ENCODE measurements at regions not wholly inside any gene's neighbourhood (a gene's known extent, or its start where the extent isn't known, plus 50 kb on each side); places are given as distances from the start of the nearest gene placed in this dataset.

DNA sequence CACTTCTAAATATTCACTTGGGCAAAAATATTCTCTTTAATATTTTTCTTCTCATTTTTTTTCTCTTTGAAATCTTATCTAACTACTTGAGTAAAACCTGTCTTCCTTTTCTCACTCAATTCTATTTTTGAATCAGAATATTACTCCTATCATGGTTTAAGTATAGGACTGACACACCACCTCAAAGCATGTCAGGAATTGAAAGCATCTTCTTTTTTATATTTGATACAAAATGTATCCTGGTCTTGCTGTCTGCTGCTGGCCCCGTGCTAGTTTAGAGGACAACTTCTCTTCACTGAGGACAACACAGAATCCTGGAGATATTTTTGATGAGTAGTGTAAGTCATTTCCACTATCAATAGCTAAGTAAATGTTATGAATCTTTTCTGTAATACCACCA lies 383.6 kb downstream of the GADD45G start:
- DNase-seq, result no peak

- no peak for DNase-seq
Observed at GRCh38 chr9:89991204-89991790, 386.5 kb downstream of the GADD45G start.

- no peak for DNase-seq
Observed at GRCh38 chr9:89992326-89993198, 387.8 kb downstream of the GADD45G start.

DNA sequence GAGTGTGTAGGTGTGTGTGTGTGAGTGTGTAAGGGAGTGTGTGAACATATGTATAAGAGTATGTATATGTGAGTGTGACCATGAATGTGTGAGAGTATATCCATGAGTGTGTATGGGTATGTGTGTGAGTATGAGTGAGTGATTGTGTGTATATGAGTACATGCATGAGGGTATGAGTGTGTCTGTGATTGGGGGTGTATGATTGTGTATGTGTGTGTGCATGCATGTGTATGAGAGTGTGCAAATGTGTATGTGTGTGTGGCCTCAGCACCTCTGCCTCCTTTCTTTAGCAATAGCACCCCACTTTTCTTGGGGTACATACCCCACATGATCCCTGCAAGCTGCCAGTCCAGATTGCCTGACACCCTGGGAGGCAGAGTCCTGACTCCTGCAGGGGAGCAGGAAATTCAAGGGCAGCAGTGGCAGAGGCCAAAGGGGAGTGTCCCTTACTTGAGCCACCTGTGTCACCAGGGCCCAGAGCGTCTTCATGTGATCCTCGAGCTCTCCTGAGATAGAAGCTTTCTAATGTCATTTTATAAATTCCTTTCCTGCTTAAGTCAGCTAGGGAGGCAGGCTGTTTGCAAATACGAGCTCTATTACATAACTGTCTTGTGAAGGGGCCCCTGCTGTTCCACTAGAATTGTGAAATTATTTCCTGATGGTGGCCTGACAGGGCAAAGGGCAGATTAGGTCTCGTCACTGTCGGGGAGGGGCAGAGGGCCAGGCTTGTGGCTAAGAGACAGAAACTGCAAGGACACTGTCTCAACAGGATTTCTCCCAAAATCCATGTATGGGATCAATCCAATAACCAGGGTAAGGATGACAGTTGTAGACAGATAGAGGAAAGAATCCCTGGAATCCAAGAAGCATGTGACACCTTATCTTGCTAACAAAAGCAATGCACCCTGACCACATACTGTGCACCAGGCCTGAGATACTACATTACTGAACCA lies 389.1 kb downstream of the GADD45G start:
- no peak for DNase-seq

DNA sequence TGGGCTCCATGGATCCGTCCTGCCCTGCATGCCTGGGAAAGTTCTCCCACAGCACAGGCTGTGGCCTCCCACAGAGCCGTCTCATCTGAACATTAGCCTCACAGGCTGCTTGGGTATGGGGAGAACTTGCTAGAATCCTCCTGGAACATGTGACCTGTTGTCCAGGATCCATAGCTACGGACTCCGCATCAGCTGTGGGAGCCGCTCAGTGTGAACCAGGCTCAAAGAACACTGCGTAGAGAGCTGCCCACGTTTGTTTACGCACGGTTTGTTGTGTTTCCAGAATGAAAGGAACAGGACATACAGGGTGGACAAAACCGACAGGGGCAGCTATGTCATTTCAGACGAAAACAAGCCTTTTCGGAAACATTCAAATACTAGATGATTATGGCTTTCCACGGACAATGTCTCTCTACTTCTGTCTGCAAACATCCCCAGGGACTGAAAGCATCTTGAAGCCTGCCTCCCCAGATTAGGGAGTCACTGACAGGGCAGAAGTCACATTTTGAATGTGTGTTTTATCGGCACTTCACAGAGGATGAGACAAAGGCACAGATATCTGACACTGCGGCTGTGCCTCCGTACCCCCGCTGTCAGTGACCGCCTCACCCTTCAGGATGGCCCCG lies 390.3 kb downstream of the GADD45G start:
- DNase-seq, result no peak

GRCh38 chr9:89996116-89996515 lies 391.3 kb downstream of the GADD45G start:
- peak; percentile 38 for DNase-seq

GRCh38 chr9:89996773-89997172 lies 392.0 kb downstream of the GADD45G start:
- DNase-seq, result no peak

DNA sequence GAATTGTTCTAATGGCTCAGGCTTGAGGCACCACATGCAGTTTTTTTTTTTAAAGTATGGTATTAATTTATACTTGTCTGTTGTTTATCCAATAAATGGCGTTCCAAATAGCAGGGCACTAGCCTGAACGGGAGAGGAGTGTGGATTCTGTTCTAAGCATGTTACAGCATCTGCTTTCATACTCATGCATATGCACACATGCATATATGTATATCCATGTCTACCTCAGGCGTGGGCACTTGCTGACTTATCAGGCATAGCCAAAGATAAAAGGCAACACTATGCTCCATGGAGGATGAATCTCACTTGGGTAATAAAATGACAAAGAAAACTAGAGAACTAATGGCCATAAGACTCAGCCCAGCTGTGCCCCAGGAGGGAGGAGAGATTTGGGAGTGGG lies 393.8 kb downstream of the GADD45G start:
- no peak for DNase-seq

DNA sequence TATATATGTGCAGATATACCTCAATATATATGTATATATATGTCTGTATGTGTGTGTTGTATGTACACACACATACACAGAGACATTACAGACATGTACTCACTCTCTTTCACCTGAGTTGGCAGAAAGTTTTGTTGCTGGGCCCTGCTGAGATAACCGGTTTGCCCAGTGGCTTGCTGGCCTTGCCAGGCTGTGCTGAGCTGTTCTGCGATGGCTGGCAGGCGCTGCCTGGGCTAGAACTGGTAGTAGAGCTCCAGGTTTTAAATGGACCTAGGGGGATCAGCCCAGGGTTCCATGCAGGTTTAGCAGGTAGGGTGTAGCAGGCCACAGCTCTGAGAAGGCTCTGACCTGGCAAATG lies 394.3 kb downstream of the GADD45G start:
- DNase-seq, result no peak

DNA sequence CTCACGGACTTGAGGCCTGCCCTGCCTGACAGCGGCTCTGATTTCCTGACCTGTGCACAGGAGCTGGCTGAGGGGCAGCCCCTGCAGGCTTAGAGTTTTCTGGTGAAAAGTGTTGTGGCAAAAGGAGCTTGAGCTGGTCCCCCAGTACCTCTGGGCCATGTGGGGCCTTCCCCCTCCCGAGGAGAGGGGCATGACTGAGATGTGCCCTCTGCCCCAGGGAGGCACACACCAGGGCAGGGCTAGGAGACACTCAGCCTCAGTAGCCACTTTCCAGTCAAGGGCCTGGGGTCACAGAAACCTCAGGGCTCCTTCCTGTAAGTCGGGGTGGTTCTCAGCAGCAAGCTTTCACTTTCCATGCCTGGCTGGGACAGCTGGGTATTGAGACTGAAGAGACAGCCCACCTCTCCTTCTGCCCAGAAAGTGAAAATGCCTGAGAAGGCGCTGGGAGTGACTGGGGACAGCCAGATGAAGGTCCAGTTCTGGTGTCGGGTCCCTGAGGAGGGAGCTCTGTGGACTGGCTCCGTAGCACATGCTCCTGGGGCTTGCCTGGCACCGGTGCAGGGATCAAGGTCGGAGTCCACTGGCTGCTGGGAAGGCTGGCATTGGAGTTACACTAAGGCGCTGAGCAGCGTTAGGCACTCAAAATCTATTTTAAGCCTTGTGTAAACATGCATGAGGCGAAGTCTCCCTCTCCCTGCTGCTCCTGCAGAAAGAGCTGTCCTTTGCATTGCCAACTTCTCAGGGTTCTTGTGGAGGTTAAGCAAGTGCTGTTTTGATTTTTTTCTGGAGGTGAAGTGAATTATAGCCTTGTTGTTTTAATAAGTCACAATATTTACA lies 394.9 kb downstream of the GADD45G start:
- peak; percentile 53 for DNase-seq

DNA sequence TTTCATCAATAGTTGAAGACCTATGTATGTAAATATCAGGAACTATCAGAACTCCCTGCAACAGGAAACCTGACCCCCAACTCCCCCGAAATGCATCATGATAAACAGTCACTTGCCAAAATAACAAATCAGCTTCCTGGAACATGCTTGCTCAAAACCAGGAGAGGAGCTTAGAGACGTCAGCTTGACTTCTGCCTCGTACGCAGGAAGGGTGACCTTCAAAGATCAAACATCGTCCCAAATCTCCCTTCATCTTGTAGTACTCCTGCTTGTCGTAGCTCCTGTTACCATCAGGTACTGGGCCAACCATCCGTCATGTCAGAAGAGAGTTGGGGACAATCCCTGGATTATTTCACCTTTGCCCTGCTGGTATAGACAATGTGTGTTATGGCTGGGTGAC lies 396.1 kb downstream of the GADD45G start:
- no peak for DNase-seq

DNA sequence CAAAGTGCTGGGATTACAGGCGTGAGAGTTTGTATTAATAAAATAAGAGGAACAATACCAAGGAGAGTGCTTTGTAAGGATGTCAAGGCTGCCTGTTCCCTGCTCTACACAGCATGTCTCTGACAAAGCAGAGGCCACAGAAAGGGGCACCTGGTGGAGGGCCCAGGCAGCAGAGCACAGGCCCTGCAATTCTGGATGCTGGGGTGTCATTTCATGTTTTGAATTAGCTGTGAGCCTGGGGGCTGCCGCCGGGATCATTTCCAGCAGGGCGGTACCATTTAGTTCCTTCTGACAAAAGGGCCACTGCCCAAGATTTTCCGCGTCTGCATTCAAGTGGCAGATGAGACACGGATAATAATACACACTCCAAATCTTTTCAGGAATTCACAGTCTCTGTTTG lies 396.9 kb downstream of the GADD45G start:
- no peak for DNase-seq

GRCh38 chr9:90002397-90003271 lies 397.8 kb downstream of the GADD45G start:
- no peak for DNase-seq

- DNase-seq, result no peak
Observed at GRCh38 chr9:90005388-90005787, 400.6 kb downstream of the GADD45G start.

GRCh38 chr9:90007516-90008440 lies 403.0 kb downstream of the GADD45G start:
- DNase-seq, result no peak

DNA sequence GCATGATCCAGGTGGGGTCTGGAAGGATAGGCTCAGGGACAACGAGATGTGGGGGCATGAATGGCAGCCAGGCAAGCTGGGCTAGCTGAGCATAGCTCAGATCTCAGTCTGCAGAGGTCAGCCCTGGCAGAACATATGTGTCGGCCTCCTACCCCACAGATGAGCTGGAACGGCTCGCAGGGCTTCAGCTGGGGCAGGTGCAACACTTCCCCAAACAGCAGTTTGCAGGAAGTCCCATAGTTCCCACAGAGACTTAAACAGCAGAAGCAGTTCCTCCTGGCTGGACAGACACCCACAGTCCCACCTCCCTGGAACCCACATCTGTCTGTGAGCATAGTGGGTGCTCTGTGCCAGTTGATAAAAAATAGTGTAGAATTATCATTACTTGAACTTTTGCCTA lies 404.6 kb downstream of the GADD45G start:
- no peak for DNase-seq

- DNase-seq, result no peak
Observed at GRCh38 chr9:90010793-90011192, 406.0 kb downstream of the GADD45G start.

GRCh38 chr9:90012949-90013348 lies 408.1 kb downstream of the GADD45G start:
- no peak for DNase-seq

GRCh38 chr9:90013778-90014177 lies 409.0 kb downstream of the GADD45G start:
- DNase-seq, result no peak

DNA sequence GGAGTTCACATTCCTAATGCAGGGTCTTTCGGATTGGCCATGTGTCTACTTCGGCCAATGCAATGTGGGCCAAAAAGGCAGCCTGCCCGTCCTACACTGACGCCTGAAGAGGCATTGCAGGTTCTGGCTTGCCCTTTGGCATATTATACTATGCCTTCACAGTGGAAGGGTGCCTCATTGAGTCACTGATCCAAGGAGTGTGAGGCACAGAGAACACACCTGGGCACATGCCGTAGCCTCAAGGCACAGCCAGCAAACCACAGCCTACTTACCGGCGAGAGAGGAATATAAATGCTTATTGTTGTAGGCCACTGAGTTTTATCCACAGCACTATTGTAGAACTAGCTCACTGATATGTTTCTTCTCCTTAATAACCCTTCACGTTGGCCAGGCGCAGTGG lies 409.6 kb downstream of the GADD45G start:
- no peak for DNase-seq

Measured in NCI-H187 treated with DMSO at 0.1 percent for 48 hours (cell line).